IPS-18a (cell line): ENCODE measurements at regions not wholly inside any gene's neighbourhood (a gene's known extent, or its start where the extent isn't known, plus 50 kb on each side); places are given as distances from the start of the nearest gene placed in this dataset.

Experiments used
- H3K27ac ChIP-seq: one replicate; pipeline ENCODE4 v1.5.1; 2013; ENCODE audit warnings: low read length
- H3K27me3 ChIP-seq: one replicate; pipeline ENCODE4 v1.6.1; 2013; ENCODE audit warnings: mild to moderate bottlenecking, low read length; ENCODE audit not compliant: control insufficient read depth, insufficient read depth
- H3K36me3 ChIP-seq: one replicate; pipeline ENCODE4 v1.6.1; 2013; ENCODE audit warnings: low read depth, low read length; ENCODE audit not compliant: control insufficient read depth
- H3K4me1 ChIP-seq: one replicate; pipeline ENCODE4 v1.6.1; 2013; ENCODE audit warnings: low read depth, low read length; ENCODE audit not compliant: control insufficient read depth
- H3K4me3 ChIP-seq: one replicate; pipeline ENCODE4 v1.5.1; 2013; ENCODE audit warnings: low read length
- H3K9ac ChIP-seq: one replicate; pipeline ENCODE4 v1.6.1; 2013; ENCODE audit warnings: mild to moderate bottlenecking, low read length, moderate library complexity
- H3K9me3 ChIP-seq: one replicate; pipeline ENCODE4 v1.6.1; 2013; ENCODE audit warnings: low read depth, low read length; ENCODE audit not compliant: control insufficient read depth

GRCh38 chr4:124428648-124429047, 283.9 kb downstream of the ANKRD50 start:
- Histone ChIP-seq H3K9me3 (no peaks in the 10 kb centered on the region), H3K4me3 (no peak overlapping the region), H3K36me3 (no peaks in the 10 kb centered on the region), H3K9ac (no peak overlapping the region), H3K4me1 (no peaks in the 10 kb centered on the region), H3K27ac (no peak overlapping the region), H3K27me3 (no peaks in the 10 kb centered on the region)

DNA sequence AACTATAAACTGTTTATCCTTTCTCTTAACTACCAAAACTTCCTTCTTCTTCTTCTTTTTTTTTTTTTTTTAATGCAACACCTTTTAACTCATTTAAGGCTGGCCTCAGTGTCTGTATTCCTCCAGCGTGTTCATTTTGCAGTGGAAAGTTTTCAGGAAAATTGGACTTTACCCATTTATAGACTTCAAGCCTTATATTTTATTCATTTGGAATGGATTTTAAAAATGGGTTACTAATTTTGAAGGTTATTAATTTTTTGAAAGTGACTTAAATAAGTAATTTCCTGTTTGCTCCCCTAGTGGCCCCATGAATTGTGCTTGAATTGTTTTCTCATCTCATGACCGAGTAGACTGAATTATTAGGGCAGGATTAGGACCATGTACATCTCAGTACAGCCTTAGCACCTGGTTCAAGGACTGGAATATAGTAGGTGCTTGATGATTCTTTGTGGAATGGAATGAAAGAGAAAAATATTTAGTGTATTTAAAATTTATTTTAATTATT, 282.7 kb downstream of the ANKRD50 start:
- Histone ChIP-seq H3K27me3 (no peaks in the 10 kb centered on the region), H3K36me3 (no peaks in the 10 kb centered on the region), H3K4me1 (no peaks in the 10 kb centered on the region), H3K9me3 (no peaks in the 10 kb centered on the region), H3K9ac (no peak overlapping the region), H3K27ac (no peak overlapping the region), H3K4me3 (no peak overlapping the region)

DNA sequence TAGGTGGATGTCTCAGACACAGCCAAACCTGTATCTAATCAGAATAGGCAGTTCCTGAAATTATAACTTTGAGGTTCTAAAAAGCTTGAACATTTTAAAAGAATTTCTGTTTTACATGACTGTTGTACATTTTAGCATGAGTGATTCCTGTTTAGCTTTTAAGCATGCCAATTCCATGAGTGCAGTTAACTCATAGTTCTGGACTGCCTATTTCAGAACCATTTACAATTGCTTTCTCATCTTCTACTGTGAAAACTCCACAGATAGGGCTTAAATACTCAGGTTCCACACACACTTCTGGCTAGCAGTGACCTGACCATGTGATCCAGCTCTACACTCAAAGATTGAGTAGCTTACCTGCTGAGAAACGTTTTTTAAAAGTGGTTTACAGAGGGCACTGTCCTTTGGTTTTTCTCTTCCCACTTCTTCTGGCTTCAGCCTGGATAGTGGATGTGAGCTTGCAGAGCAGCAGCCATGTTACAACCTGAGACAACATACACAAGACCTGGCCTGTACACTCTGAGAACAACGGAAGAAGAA, 280.8 kb downstream of the ANKRD50 start:
- Histone ChIP-seq H3K27ac (no peak overlapping the region), H3K4me1 (no peaks in the 10 kb centered on the region)

GRCh38 chr4:124432500-124432899, 280.0 kb downstream of the ANKRD50 start:
- Histone ChIP-seq H3K36me3 (no peaks in the 10 kb centered on the region), H3K9ac (no peak overlapping the region), H3K27ac (no peak overlapping the region), H3K4me1 (no peaks in the 10 kb centered on the region), H3K4me3 (no peak overlapping the region), H3K9me3 (no peaks in the 10 kb centered on the region), H3K27me3 (no peaks in the 10 kb centered on the region)

More for the DNA sequence above, 280.8 kb downstream of the ANKRD50 start:
- Histone ChIP-seq H3K4me3 (no peak overlapping the region), H3K36me3 (no peaks in the 10 kb centered on the region), H3K27me3 (no peaks in the 10 kb centered on the region), H3K9me3 (no peaks in the 10 kb centered on the region), H3K9ac (no peak overlapping the region)

DNA sequence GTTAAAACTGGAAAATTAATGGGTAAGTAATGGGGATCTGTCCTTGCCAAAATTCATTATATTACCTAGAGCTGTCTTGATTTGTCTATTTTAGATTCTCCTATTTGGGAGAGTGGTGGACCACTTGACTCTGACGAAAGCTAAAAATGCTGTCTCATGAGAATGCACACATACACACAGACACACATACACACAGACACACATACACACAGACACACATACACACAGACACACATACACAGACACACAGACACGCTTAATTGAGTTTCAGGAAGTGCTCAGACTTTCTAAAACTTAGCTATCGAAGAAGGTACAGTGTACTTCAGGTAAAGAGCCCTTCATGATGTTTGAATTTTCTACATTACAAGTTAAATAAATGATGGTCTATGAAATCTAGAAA, 279.5 kb downstream of the ANKRD50 start:
- Histone ChIP-seq H3K36me3 (no peaks in the 10 kb centered on the region), H3K9me3 (no peaks in the 10 kb centered on the region), H3K9ac (no peak overlapping the region), H3K4me3 (no peak overlapping the region), H3K4me1 (no peaks in the 10 kb centered on the region), H3K27me3 (no peaks in the 10 kb centered on the region), H3K27ac (no peak overlapping the region)

DNA sequence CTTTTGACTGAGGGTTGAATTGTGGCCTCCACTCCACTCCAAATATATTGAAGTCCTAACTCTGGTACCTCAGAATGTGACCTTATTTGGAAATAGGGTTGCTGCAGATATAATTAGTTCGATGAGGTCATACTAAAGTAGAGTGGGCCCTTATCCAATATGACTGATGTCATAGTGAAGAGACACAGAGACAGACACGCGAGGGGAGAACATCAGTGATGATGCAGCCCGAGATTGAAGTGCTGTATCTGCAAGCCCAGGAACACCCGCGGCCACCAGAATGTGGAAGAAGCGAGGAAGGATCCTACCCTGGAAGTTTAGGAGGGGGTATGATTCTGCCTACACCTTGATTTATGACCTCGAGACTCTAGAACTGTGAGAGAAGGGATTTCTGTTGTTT, 279.0 kb downstream of the ANKRD50 start:
- Histone ChIP-seq H3K9me3 (no peaks in the 10 kb centered on the region), H3K27me3 (no peaks in the 10 kb centered on the region), H3K4me3 (no peak overlapping the region), H3K9ac (no peak overlapping the region), H3K4me1 (no peaks in the 10 kb centered on the region), H3K36me3 (no peaks in the 10 kb centered on the region), H3K27ac (no peak overlapping the region)

- Histone ChIP-seq H3K4me1 (no peaks in the 10 kb centered on the region), H3K27ac (no peak overlapping the region), H3K36me3 (no peaks in the 10 kb centered on the region), H3K9ac (no peak overlapping the region), H3K27me3 (no peaks in the 10 kb centered on the region), H3K9me3 (no peaks in the 10 kb centered on the region), H3K4me3 (no peak overlapping the region)
Measured at GRCh38 chr4:124435274-124435950, 277.1 kb downstream of the ANKRD50 start.

DNA sequence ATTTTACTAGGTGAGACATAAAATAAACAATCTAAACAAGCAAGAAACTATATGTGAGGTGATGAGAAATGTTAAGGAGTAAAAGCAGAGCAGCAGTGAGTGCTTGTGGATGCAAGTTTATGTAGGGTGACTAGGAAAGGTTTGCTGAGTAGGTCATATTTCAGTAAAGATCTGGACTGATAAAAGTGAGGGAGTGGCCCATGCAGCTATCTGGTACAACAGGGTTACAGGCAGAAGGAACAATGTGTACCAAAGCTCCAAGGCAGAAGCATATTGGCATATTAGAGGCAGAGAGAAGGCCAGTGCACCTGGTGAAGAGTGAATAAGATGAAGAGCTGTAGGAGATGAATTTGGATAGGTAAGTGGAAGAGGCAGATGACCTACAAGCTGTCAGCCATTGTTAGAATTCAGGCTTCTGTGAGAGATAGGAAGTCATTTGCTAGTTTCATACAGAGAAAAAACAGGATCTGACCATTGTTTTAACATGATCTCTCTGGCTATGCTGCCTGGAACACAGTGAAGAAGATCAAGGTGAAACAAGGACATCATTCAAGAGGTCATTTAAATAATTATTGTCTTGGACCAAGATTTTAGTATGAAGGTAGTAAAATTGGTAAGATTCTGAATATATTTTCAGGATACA, 274.6 kb downstream of the ANKRD50 start:
- no peak overlapping the region for H3K9ac ChIP-seq
- H3K27ac ChIP-seq: no peak overlapping the region
- no peak overlapping the region for H3K4me3 ChIP-seq
- no peaks in the 10 kb centered on the region for H3K36me3 ChIP-seq
- H3K4me1 ChIP-seq: no peaks in the 10 kb centered on the region
- H3K27me3 ChIP-seq: no peaks in the 10 kb centered on the region
- H3K9me3 ChIP-seq: no peaks in the 10 kb centered on the region

DNA sequence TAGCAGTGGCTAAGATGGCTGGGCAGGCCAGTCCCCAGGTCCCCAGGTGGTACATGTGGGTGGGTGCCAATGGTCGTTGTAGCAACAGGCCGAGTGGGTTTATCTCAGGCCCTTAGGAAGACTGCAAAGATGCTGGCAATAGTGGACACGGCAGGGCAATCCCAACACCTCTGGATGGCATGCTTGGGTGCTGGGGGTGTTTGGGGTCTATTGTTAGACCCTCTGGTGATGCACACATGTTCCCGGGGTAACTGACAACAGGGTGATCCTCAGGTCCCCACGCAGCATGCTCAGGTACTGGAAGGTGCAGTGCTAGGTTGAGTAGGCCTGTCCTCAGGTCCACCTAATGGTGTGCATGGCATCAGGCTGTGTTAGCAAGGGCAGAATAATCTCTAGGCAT, 267.5 kb downstream of the ANKRD50 start:
- Histone ChIP-seq H3K4me3 (no peak overlapping the region), H3K9me3 (no peaks in the 10 kb centered on the region), H3K36me3 (no peaks in the 10 kb centered on the region), H3K9ac (no peak overlapping the region), H3K4me1 (no peaks in the 10 kb centered on the region), H3K27ac (no peak overlapping the region), H3K27me3 (no peaks in the 10 kb centered on the region)

DNA sequence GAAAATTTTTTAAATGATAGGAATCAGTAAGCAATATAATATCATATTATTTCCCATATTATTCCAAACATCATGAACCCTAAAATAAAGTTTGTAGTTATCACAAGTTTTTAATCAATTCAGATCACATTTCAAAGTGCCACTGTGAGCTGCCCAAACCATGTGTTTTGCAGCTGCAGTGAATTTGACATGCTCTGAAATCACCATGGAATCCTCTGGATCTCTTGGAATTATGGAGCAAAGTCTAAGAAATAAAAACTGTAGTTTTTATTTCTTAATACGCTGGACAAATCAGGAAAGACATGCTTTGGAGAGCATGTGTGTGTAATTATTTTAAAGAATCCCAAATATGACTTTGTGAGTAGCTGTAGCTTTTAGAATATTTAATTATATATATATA, 262.7 kb downstream of the ANKRD50 start:
- Histone ChIP-seq H3K36me3 (no peaks in the 10 kb centered on the region), H3K27me3 (no peaks in the 10 kb centered on the region), H3K27ac (no peak overlapping the region), H3K9me3 (no peaks in the 10 kb centered on the region), H3K4me1 (peaks cover 8% of the 10 kb centered on the region), H3K4me3 (no peak overlapping the region), H3K9ac (no peak overlapping the region)

DNA sequence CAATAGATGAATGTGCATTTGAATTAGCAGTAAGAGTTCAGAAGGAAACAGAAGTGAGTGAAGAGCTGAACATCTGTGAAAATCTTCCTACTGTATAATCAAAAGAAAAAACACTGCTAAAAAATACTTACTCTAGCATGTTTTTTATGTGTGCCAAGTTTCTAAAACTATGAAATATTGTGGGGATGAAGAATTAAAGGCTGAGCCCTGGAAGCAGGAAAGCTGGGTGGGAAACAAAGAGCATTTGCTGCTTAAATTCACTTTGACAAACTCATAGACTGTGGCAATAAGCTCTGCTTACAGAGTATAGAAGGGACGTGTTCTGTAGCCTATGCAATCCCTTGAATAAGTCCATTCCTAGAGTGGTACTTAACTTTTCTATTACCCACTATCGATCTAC, 261.7 kb downstream of the ANKRD50 start:
- no peak overlapping the region for H3K27ac ChIP-seq
- H3K27me3 ChIP-seq: no peaks in the 10 kb centered on the region
- no peaks in the 10 kb centered on the region for H3K36me3 ChIP-seq
- no peak overlapping the region for H3K9ac ChIP-seq
- no peak overlapping the region for H3K4me3 ChIP-seq
- no peaks in the 10 kb centered on the region for H3K9me3 ChIP-seq
- peaks cover 8% of the 10 kb centered on the region for H3K4me1 ChIP-seq
